ENCODE measurements at regions not wholly inside any gene's neighbourhood (a gene's known extent, or its start where the extent isn't known, plus 50 kb on each side); places are given as distances from the start of the nearest gene placed in this dataset.

DNA sequence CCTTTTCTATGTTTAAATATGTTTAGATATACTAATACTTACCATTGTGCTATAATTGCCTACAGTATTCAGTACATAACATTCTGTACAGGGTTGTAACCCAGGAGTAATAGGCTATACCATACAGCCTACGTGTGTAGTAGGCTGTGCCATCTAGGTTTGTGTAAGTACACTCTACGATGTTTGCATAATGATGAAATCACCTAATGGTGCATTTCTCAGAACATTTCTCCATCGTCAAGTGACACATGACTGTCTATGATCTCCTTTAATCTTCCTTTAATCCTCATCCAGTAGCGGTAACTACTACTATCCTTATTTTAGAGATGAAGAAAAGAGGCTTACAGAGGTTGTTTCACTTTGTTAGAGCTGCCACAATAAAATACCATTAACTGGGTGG is 369.2 kb downstream of the PLK2 start:
- no peak overlapping the region for H3K27ac Mint-ChIP-seq
- CTCF ChIA-PET, result no interaction called here
- H3K9me3 Mint-ChIP-seq (ENCODE audit: insufficient read depth), result no peaks in the 10 kb centered on the region

DNA sequence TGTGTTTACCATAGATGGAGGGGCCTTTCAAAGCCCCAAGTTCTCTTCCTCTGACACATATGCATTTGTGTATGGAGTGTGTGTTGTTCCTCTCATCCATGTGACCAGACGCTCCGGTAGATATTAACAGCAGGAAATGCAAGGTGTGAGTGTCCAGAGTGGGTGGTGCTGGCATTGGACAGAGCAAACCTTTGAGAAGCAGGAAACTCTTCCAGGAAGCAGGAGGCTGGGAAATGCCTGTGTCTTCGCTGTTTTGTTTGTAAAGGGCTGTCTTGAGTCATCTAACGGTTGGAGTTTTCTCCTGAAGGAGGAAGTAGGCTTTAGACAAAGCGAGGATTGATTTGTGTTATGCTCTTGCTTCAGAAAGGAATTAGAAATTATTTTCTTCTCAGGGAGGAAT is 370.9 kb downstream of the PLK2 start:
- H3K27ac Mint-ChIP-seq, result no peak overlapping the region
- ATAC-seq (ENCODE audit: low read depth), result no peak
- H3K27me3 Mint-ChIP-seq, result no peaks in the 10 kb centered on the region
- CTCF ChIA-PET, result no interaction called here
- H3K4me1 Mint-ChIP-seq, result no peaks in the 10 kb centered on the region
- Histone ChIP-seq H3K4me3 (ENCODE audit: control extremely low read depth in 1 of 5, extremely low read depth in 1 of 5, insufficient read depth in 1 of 5, low read depth in 2 of 5, low read length in 4 of 5) (no peak overlapping the region), H3K9ac (ENCODE audit: low read length) (no peak overlapping the region), H3K4me2 (replicated peaks; ENCODE audit: low read depth, low read length, poor library complexity, severe bottlenecking) (no peak overlapping the region), H3K9me3 (ENCODE audit: control extremely low read depth in 1 of 3, control insufficient read depth in 2 of 3, insufficient read depth in 1 of 3, low read length in 2 of 3) (no peaks in the 10 kb centered on the region), H3K27ac (ENCODE audit: low read length in 2 of 2) (no peak overlapping the region), H2AFZ (ENCODE audit: insufficient read depth, low read depth, low read length, poor library complexity, severe bottlenecking) (no peak overlapping the region), H3K79me2 (ENCODE audit: control insufficient read depth, insufficient read depth, low read length) (no peaks in the 10 kb centered on the region), H3K4me1 (ENCODE audit: control insufficient read depth in 2 of 2, insufficient read depth in 2 of 2, low read length in 2 of 2) (no peaks in the 10 kb centered on the region), H4K20me1 (ENCODE audit: control insufficient read depth, insufficient read depth, low read length, poor library complexity, severe bottlenecking) (no peaks in the 10 kb centered on the region), H3K36me3 (replicated peaks in 1 of 2; ENCODE audit: control extremely low read depth in 1 of 2, control insufficient read depth in 1 of 2, extremely low read depth in 1 of 2, insufficient read depth in 2 of 2, low read length in 1 of 2) (no peaks in the 10 kb centered on the region), H3K27me3 (replicated peaks in 1 of 4; ENCODE audit: control extremely low read depth in 1 of 4, control insufficient read depth in 3 of 4, insufficient read depth in 4 of 4, low read length in 3 of 4) (no peaks in the 10 kb centered on the region)
- no peak for DNase-seq
- POLR2A ChIA-PET, result no interaction called here
- TF ChIP-seq EZH2 (IDR thresholded peaks at IDR 0.05; ENCODE audit: borderline replicate concordance, insufficient read depth, low read depth, low read length, poor library complexity, severe bottlenecking), result no peak
- TF ChIP-seq, protein P1, sequence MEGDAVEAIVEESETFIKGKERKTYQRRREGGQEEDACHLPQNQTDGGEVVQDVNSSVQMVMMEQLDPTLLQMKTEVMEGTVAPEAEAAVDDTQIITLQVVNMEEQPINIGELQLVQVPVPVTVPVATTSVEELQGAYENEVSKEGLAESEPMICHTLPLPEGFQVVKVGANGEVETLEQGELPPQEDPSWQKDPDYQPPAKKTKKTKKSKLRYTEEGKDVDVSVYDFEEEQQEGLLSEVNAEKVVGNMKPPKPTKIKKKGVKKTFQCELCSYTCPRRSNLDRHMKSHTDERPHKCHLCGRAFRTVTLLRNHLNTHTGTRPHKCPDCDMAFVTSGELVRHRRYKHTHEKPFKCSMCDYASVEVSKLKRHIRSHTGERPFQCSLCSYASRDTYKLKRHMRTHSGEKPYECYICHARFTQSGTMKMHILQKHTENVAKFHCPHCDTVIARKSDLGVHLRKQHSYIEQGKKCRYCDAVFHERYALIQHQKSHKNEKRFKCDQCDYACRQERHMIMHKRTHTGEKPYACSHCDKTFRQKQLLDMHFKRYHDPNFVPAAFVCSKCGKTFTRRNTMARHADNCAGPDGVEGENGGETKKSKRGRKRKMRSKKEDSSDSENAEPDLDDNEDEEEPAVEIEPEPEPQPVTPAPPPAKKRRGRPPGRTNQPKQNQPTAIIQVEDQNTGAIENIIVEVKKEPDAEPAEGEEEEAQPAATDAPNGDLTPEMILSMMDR (IDR thresholded peaks at IDR 0.05), result no peak
- intact Hi-C loops (cut with micrococcal nuclease), result no loop called here
- H3K4me3 Mint-ChIP-seq, result no peak overlapping the region
- H3K9me3 Mint-ChIP-seq (ENCODE audit: insufficient read depth), result no peaks in the 10 kb centered on the region
- WGBS (ENCODE audit: insufficient coverage), result 74% methylated on average over 3 of the region's 5 CpGs

More for the DNA sequence above, 369.2 kb downstream of the PLK2 start:
- intact Hi-C loops (cut with micrococcal nuclease), result no loop called here
- no CpG with 5 or more reads among the region's 4 CpGs for WGBS (ENCODE audit: insufficient coverage)
- Histone ChIP-seq H4K20me1 (ENCODE audit: control insufficient read depth, insufficient read depth, low read length, poor library complexity, severe bottlenecking) (no peaks in the 10 kb centered on the region), H3K4me2 (replicated peaks; ENCODE audit: low read depth, low read length, poor library complexity, severe bottlenecking) (no peak overlapping the region), H3K36me3 (replicated peaks in 1 of 2; ENCODE audit: control extremely low read depth in 1 of 2, control insufficient read depth in 1 of 2, extremely low read depth in 1 of 2, insufficient read depth in 2 of 2, low read length in 1 of 2) (no peaks in the 10 kb centered on the region), H3K4me1 (ENCODE audit: control insufficient read depth in 2 of 2, insufficient read depth in 2 of 2, low read length in 2 of 2) (no peaks in the 10 kb centered on the region), H3K4me3 (ENCODE audit: control extremely low read depth in 1 of 5, extremely low read depth in 1 of 5, insufficient read depth in 1 of 5, low read depth in 2 of 5, low read length in 4 of 5) (no peak overlapping the region), H3K27me3 (replicated peaks in 1 of 4; ENCODE audit: control extremely low read depth in 1 of 4, control insufficient read depth in 3 of 4, insufficient read depth in 4 of 4, low read length in 3 of 4) (no peaks in the 10 kb centered on the region), H2AFZ (ENCODE audit: insufficient read depth, low read depth, low read length, poor library complexity, severe bottlenecking) (no peak overlapping the region), H3K79me2 (ENCODE audit: control insufficient read depth, insufficient read depth, low read length) (no peaks in the 10 kb centered on the region), H3K9ac (ENCODE audit: low read length) (no peak overlapping the region), H3K27ac (ENCODE audit: low read length in 2 of 2) (no peak overlapping the region), H3K9me3 (ENCODE audit: control extremely low read depth in 1 of 3, control insufficient read depth in 2 of 3, insufficient read depth in 1 of 3, low read length in 2 of 3) (no peaks in the 10 kb centered on the region)
- Mint-ChIP-seq H3K4me3 (no peak overlapping the region), H3K4me1 (no peaks in the 10 kb centered on the region), H3K27me3 (no peaks in the 10 kb centered on the region)
- ATAC-seq (ENCODE audit: low read depth) (no peak), DNase-seq (no peak)
- POLR2A ChIA-PET, result no interaction called here
- TF ChIP-seq EZH2 (IDR thresholded peaks at IDR 0.05; ENCODE audit: borderline replicate concordance, insufficient read depth, low read depth, low read length, poor library complexity, severe bottlenecking), result no peak
- TF ChIP-seq, protein P1 (IDR thresholded peaks at IDR 0.05), result no peak
